PC-9 (cell line): ENCODE measurements at regions not wholly inside any gene's neighbourhood (a gene's known extent, or its start where the extent isn't known, plus 50 kb on each side); places are given as distances from the start of the nearest gene placed in this dataset.

Experiments
- BruUV-seq: library from RNA; stranded (reverse); fragments of 400-500 nt; replicated peaks from 2 replicates; lab custom pipeline; 2021; lab: Mats Ljungman, UMichigan
- CTCF ChIA-PET: fragments of 300-600 bp; sonication (Branson Sonifier 250); formaldehyde crosslinking; loops from one replicate; lab custom pipeline; 2022; ENCODE audit warnings: antibody characterized with exemption; lab: Charles Lee
- POLR2A ChIA-PET: fragments of 300-600 bp; sonication (Branson Sonifier 250); formaldehyde crosslinking; loops from one replicate; lab custom pipeline; 2022; ENCODE audit warnings: antibody characterized with exemption; ENCODE audit not compliant: unreplicated experiment; lab: Charles Lee
- DNase-seq, 2 experiments: peaks; one replicate each; pipeline versions ENCODE4 v3.0.0 to v3.0.0-alpha.2; 2015 to 2022; ENCODE audit warnings: mixed read lengths in 1 of 2
- H2AFZ ChIP-seq: fragments of 200-600 bp; sonication (generic); 2 replicates; pipeline ENCODE4 v1.8.1; 2017; ENCODE audit warnings: antibody characterized with exemption
- H3F3A ChIP-seq: fragments of 200-600 bp; sonication (generic); 2 replicates; pipeline ENCODE4 v1.8.1; 2017; ENCODE audit warnings: antibody characterized with exemption, mild to moderate bottlenecking, low read depth; ENCODE audit not compliant: insufficient read depth
- H3K27ac ChIP-seq: fragments of 200-600 bp; sonication (generic); 2 replicates; pipeline ENCODE4 v1.6.1; 2016; ENCODE audit warnings: mixed run types
- H3K27me3 ChIP-seq: fragments of 200-600 bp; sonication (generic); 2 replicates; pipeline ENCODE4 v1.6.1; 2016; ENCODE audit warnings: low read depth, mixed run types; ENCODE audit not compliant: insufficient read depth
- H3K36me3 ChIP-seq: fragments of 200-600 bp; sonication (generic); 2 replicates; pipeline ENCODE4 v1.6.1; 2016; ENCODE audit warnings: low read depth, mixed run types
- H3K4me1 ChIP-seq: fragments of 200-600 bp; sonication (generic); replicated peaks from 2 replicates; pipeline ENCODE4 v1.6.1; 2016; ENCODE audit warnings: mixed run types; ENCODE audit not compliant: insufficient read depth
- H3K4me2 ChIP-seq: fragments of 200-600 bp; sonication (generic); 2 replicates; pipeline ENCODE4 v1.6.1; 2017; ENCODE audit warnings: mixed run types
- H3K4me3 ChIP-seq: fragments of 200-600 bp; sonication (generic); 2 replicates; pipeline ENCODE4 v1.6.1; 2016; ENCODE audit warnings: mixed run types
- H3K79me2 ChIP-seq: fragments of 200-600 bp; sonication (generic); 2 replicates; pipeline ENCODE4 v1.6.1; 2017; ENCODE audit warnings: low read depth, mixed run types
- H3K9me2 ChIP-seq: fragments of 200-600 bp; sonication (generic); 2 replicates; pipeline ENCODE4 v1.8.1; 2017; ENCODE audit warnings: mild to moderate bottlenecking; ENCODE audit not compliant: insufficient read depth
- H3K9me3 ChIP-seq: fragments of 200-600 bp; sonication (generic); 2 replicates; pipeline ENCODE4 v1.8.1; 2016; ENCODE audit warnings: low read depth; ENCODE audit not compliant: insufficient read depth
- H4K20me1 ChIP-seq: fragments of 200-600 bp; sonication (generic); 2 replicates; pipeline ENCODE4 v1.8.1; 2017; ENCODE audit not compliant: insufficient read depth
- EZH2 ChIP-seq: fragments of 200-600 bp; sonication (generic); IDR thresholded peaks from 2 replicates; pipeline ENCODE4 v1.8.0; 2017; ENCODE audit warnings: antibody characterized with exemption, low read depth
- intact Hi-C: fragments of 100-400 bp; cut with micrococcal nuclease; formaldehyde crosslinking; loops from one replicate; pipeline ENCODE4 v1.10.0; 2022; ENCODE audit not compliant: unreplicated experiment
- TF ChIP-seq, protein P1 (sequence below): fragments of 200-600 bp; sonication (generic); conservative IDR thresholded peaks from 2 replicates; pipeline ENCODE4 v1.6.1; 2017; ENCODE audit warnings: mixed run types, antibody characterized with exemption, mild to moderate bottlenecking, moderate library complexity

DNA sequence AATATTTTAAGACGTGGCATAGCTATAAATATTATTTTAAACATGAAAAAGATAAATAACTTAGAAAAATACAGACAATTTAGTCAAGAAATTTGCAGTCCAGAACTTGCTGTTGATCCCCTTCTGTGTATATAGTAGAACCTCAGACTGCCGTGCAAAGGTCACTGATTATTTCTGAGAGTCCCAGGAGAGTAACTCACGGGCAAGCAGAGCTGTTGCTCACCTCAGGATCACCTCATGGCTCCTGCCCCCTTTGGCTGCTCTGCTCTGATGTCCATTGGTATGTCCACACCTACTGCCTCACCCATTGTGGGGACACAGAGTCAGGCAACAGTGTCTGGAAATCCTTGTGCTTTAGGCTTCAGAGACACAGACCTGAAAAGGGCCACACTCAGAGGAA lies 392.9 kb upstream of the CELF4 start:
- no peaks in the 10 kb centered on the region for H3F3A ChIP-seq
- H3K79me2 ChIP-seq = no peaks in the 10 kb centered on the region
- H2AFZ ChIP-seq = no peak overlapping the region
- H3K36me3 ChIP-seq = no peaks in the 10 kb centered on the region
- ChIA-PET CTCF (no interaction called here), POLR2A (no interaction called here)
- no peak for DNase-seq
- no peak overlapping the region for H3K4me3 ChIP-seq
- H3K4me2 ChIP-seq = no peak overlapping the region
- no peaks in the 10 kb centered on the region for H3K9me2 ChIP-seq
- no peaks in the 10 kb centered on the region for H4K20me1 ChIP-seq
- intact Hi-C loops = no loop called here
- BruUV-seq = no TSS peak
- no peak overlapping the region for H3K27ac ChIP-seq
- H3K27me3 ChIP-seq = no peaks in the 10 kb centered on the region
- TF ChIP-seq EZH2 = no peak
- TF ChIP-seq, protein P1, sequence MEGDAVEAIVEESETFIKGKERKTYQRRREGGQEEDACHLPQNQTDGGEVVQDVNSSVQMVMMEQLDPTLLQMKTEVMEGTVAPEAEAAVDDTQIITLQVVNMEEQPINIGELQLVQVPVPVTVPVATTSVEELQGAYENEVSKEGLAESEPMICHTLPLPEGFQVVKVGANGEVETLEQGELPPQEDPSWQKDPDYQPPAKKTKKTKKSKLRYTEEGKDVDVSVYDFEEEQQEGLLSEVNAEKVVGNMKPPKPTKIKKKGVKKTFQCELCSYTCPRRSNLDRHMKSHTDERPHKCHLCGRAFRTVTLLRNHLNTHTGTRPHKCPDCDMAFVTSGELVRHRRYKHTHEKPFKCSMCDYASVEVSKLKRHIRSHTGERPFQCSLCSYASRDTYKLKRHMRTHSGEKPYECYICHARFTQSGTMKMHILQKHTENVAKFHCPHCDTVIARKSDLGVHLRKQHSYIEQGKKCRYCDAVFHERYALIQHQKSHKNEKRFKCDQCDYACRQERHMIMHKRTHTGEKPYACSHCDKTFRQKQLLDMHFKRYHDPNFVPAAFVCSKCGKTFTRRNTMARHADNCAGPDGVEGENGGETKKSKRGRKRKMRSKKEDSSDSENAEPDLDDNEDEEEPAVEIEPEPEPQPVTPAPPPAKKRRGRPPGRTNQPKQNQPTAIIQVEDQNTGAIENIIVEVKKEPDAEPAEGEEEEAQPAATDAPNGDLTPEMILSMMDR = no peak
- H3K4me1 ChIP-seq = no peaks in the 10 kb centered on the region
- H3K9me3 ChIP-seq = no peaks in the 10 kb centered on the region

DNA sequence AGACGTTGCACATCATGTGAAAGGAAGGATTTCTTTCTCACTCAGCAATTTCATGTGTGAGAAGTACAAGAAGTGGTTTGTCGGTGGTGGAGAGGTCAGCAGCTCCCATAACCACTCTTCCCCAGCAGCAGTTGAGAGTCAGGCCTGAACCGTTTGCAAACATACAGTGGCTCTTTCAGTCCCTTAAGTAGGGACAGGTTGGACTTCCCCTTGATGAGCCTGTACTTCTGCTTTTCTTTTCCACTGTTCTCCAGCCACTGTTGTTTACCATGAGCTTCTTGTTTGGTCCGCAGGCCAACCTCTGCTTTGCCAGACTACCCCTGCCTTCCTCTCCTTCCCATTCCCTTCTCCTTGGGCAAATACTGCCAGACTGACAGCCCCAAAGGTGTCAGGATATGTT lies 391.3 kb upstream of the CELF4 start:
- Histone ChIP-seq H3K79me2 (no peaks in the 10 kb centered on the region), H3K4me3 (no peak overlapping the region), H3K4me2 (no peak overlapping the region), H4K20me1 (no peaks in the 10 kb centered on the region), H3K9me3 (no peaks in the 10 kb centered on the region), H3K36me3 (no peaks in the 10 kb centered on the region), H3K9me2 (no peaks in the 10 kb centered on the region), H2AFZ (no peak overlapping the region), H3F3A (no peaks in the 10 kb centered on the region), H3K27me3 (no peaks in the 10 kb centered on the region), H3K27ac (no peak overlapping the region), H3K4me1 (no peaks in the 10 kb centered on the region)
- no TSS peak for BruUV-seq
- intact Hi-C loops = no loop called here
- TF ChIP-seq, protein P1 = no peak
- TF ChIP-seq EZH2 = no peak
- CTCF ChIA-PET = no interaction called here
- DNase-seq = no peak
- POLR2A ChIA-PET = no interaction called here

DNA sequence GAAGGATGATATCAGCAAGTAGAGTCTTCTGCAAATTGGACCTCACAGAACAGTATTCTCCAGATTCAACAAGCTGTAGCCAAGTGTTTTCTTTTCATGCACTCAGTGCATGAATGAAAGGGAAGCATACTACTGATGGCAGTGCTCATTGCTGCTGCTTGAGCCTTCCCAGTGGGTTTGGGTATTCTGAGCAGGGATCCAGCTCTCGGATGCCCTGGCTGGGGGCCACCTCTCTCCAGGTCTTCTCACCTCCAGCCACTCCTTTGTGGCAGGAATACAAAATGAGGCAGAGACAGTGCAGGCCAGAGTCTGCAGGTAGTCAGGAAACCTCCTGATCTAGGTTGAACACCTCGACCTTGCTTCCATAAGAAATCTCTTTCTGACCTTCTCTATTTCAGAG lies 390.4 kb upstream of the CELF4 start:
- Histone ChIP-seq H2AFZ (no peak overlapping the region), H3K9me2 (no peaks in the 10 kb centered on the region), H4K20me1 (no peaks in the 10 kb centered on the region), H3F3A (no peaks in the 10 kb centered on the region), H3K79me2 (no peaks in the 10 kb centered on the region), H3K36me3 (no peaks in the 10 kb centered on the region), H3K4me2 (no peak overlapping the region), H3K4me3 (no peak overlapping the region), H3K4me1 (no peaks in the 10 kb centered on the region), H3K9me3 (no peaks in the 10 kb centered on the region), H3K27me3 (no peaks in the 10 kb centered on the region), H3K27ac (no peak overlapping the region)
- intact Hi-C loops = no loop called here
- no peak for TF ChIP-seq EZH2
- TF ChIP-seq, protein P1 = no peak
- BruUV-seq = no TSS peak
- ChIA-PET POLR2A (no interaction called here), CTCF (no interaction called here)
- no peak for DNase-seq
